ENCODE measurements at regions not wholly inside any gene's neighbourhood (a gene's known extent, or its start where the extent isn't known, plus 50 kb on each side); places are given as distances from the start of the nearest gene placed in this dataset.

DNA sequence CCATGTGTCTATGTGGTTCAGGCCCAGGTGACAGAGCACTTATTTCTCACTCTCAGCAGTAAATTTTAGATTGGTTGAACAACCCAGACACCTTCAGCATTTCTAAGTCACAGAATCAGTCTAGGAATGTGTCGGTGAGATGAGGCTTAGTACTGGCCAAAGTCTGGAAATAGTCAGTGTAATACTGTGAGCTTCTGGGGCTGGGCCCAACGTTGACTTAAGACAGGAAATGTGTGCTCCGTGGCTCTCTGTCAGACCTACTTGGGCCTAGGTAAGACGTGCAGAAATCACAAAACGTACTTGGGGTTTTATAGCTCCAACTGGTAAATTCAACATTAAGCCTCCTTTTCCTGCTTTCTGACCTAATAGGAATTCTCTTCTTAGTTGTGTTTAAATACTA lies 160.3 kb upstream of the COL3A1 start:
- Histone ChIP-seq H3K9ac (ENCODE audit: insufficient read depth, low read length, poor library complexity, severe bottlenecking) (no peak overlapping the region), H3K9me3 (replicated peaks in 1 of 2; ENCODE audit: control insufficient read depth in 1 of 2, insufficient read depth in 1 of 2, low read length in 2 of 2) (no peaks in the 10 kb centered on the region), H3K27ac (ENCODE audit: low read depth in 1 of 2, low read length in 2 of 2) (no peak overlapping the region), H2AFZ (ENCODE audit: insufficient read depth, low read depth, low read length, poor library complexity, severe bottlenecking) (no peak overlapping the region), H3K4me3 (replicated peaks in 1 of 3; ENCODE audit: low read depth in 2 of 3, low read length in 3 of 3) (no peak overlapping the region), H3K27me3 (ENCODE audit: control insufficient read depth in 2 of 2, insufficient read depth in 2 of 2, low read length in 2 of 2) (no peaks in the 10 kb centered on the region), H3K4me1 (ENCODE audit: control insufficient read depth in 1 of 2, insufficient read depth in 2 of 2, low read length in 2 of 2) (no peaks in the 10 kb centered on the region), H4K20me1 (ENCODE audit: insufficient read depth, low read length) (no peaks in the 10 kb centered on the region), H3K4me2 (replicated peaks; ENCODE audit: extremely low read depth, low read length, poor library complexity, severe bottlenecking) (no peak overlapping the region), H3K79me2 (ENCODE audit: insufficient read depth, low read length) (no peaks in the 10 kb centered on the region), H3K36me3 (replicated peaks in 1 of 2; ENCODE audit: control insufficient read depth in 1 of 2, insufficient read depth in 2 of 2, low read length in 2 of 2) (no peaks in the 10 kb centered on the region)
- Mint-ChIP-seq H3K4me3 (no peak overlapping the region), H3K27ac (no peak overlapping the region), H3K4me1 (no peaks in the 10 kb centered on the region), H3K27me3 (ENCODE audit: low read depth in 3 of 3) (no peaks in the 10 kb centered on the region), H3K9me3 (peaks cover 0 to 7% (median 2%) of the 10 kb centered on the region in 7 donors), H3K36me3 (no peaks in the 10 kb centered on the region)
- no peak for TF ChIP-seq CTCF (IDR thresholded peaks at IDR 0.05)
- intact Hi-C loops (cut with micrococcal nuclease): no loop called here
- 63% methylated on average over 2 of the region's 5 CpGs for WGBS (ENCODE audit: insufficient coverage)
- no peak for DNase-seq

DNA sequence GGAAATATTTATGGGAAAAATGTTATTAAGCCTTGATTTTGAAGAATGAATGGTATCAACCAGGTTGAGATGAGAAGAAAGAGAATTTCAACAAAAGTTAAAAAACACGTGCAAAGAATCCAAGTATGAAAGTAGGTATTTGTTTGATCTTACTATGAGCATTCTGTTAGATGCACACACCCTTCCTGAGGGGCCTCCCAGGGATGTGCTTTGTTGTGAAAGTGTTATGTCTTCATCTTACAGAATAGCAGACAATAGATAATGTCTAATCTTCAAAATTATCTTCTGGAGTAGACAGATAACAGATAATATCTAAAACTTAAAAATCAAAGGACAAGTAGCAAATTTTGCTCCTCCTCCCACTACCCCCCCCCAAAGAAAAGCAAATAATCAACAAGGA lies 155.2 kb upstream of the COL3A1 start:
- intact Hi-C loops (cut with micrococcal nuclease): no loop called here
- no peaks in the 10 kb centered on the region for H3K36me3 Mint-ChIP-seq

More for the DNA sequence above, 155.2 kb upstream of the COL3A1 start:
- H3K27me3 ChIP-seq (ENCODE audit: control insufficient read depth in 2 of 2, insufficient read depth in 2 of 2, low read length in 2 of 2): no peaks in the 10 kb centered on the region
- Mint-ChIP-seq H3K4me1 (no peaks in the 10 kb centered on the region), H3K9me3 (peaks cover 0 to 7% (median 2%) of the 10 kb centered on the region in 7 donors), H3K27ac (no peak overlapping the region), H3K4me3 (no peak overlapping the region), H3K27me3 (ENCODE audit: low read depth in 3 of 3) (no peaks in the 10 kb centered on the region)
- H3K79me2 ChIP-seq (ENCODE audit: insufficient read depth, low read length): no peaks in the 10 kb centered on the region
- H2AFZ ChIP-seq (ENCODE audit: insufficient read depth, low read depth, low read length, poor library complexity, severe bottlenecking): no peak overlapping the region
- H4K20me1 ChIP-seq (ENCODE audit: insufficient read depth, low read length): no peaks in the 10 kb centered on the region
- TF ChIP-seq CTCF (IDR thresholded peaks at IDR 0.05): no peak
- H3K4me3 ChIP-seq (replicated peaks in 1 of 3; ENCODE audit: low read depth in 2 of 3, low read length in 3 of 3): no peak overlapping the region
- 56% methylated on average over 1 of the region's 1 CpG for WGBS (ENCODE audit: insufficient coverage)
- H3K27ac ChIP-seq (ENCODE audit: low read depth in 1 of 2, low read length in 2 of 2): no peak overlapping the region
- no peaks in the 10 kb centered on the region for H3K9me3 ChIP-seq (replicated peaks in 1 of 2; ENCODE audit: control insufficient read depth in 1 of 2, insufficient read depth in 1 of 2, low read length in 2 of 2)
- no peaks in the 10 kb centered on the region for H3K36me3 ChIP-seq (replicated peaks in 1 of 2; ENCODE audit: control insufficient read depth in 1 of 2, insufficient read depth in 2 of 2, low read length in 2 of 2)
- H3K9ac ChIP-seq (ENCODE audit: insufficient read depth, low read length, poor library complexity, severe bottlenecking): no peak overlapping the region
- DNase-seq: no peak
- H3K4me1 ChIP-seq (ENCODE audit: control insufficient read depth in 1 of 2, insufficient read depth in 2 of 2, low read length in 2 of 2): no peaks in the 10 kb centered on the region
- no peak overlapping the region for H3K4me2 ChIP-seq (replicated peaks; ENCODE audit: extremely low read depth, low read length, poor library complexity, severe bottlenecking)

Data from CD14-positive monocyte (primary cell).